ENCODE measurements at regions not wholly inside any gene's neighbourhood (a gene's known extent, or its start where the extent isn't known, plus 50 kb on each side); places are given as distances from the start of the nearest gene placed in this dataset.

GRCh38 chrX:8306291-8306925 is 135.3 kb upstream of the VCX2 start:
- TF ChIP-seq, protein P1, sequence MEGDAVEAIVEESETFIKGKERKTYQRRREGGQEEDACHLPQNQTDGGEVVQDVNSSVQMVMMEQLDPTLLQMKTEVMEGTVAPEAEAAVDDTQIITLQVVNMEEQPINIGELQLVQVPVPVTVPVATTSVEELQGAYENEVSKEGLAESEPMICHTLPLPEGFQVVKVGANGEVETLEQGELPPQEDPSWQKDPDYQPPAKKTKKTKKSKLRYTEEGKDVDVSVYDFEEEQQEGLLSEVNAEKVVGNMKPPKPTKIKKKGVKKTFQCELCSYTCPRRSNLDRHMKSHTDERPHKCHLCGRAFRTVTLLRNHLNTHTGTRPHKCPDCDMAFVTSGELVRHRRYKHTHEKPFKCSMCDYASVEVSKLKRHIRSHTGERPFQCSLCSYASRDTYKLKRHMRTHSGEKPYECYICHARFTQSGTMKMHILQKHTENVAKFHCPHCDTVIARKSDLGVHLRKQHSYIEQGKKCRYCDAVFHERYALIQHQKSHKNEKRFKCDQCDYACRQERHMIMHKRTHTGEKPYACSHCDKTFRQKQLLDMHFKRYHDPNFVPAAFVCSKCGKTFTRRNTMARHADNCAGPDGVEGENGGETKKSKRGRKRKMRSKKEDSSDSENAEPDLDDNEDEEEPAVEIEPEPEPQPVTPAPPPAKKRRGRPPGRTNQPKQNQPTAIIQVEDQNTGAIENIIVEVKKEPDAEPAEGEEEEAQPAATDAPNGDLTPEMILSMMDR (optimal IDR thresholded peaks at IDR 0.05 in 1 of 3, IDR thresholded peaks at IDR 0.05 in 1 of 3, conservative IDR thresholded peaks at IDR 0.05 in 1 of 3; ENCODE audit: extremely low read depth in 1 of 3, insufficient read depth in 2 of 3, low read length in 3 of 3): no peak
- no peak for TF ChIP-seq EZH2 (IDR thresholded peaks at IDR 0.05; ENCODE audit: low read length)
